NCI-H2107 treated with DMSO at 0.1 percent for 48 hours (cell line): ENCODE measurements at regions not wholly inside any gene's neighbourhood (a gene's known extent, or its start where the extent isn't known, plus 50 kb on each side); places are given as distances from the start of the nearest gene placed in this dataset.

Experiments
- DNase-seq: peaks from one replicate; lab custom pipeline; 2025; ENCODE audit not compliant: unreplicated experiment; lab: John Stamatoyannopoulos, UW

DNA sequence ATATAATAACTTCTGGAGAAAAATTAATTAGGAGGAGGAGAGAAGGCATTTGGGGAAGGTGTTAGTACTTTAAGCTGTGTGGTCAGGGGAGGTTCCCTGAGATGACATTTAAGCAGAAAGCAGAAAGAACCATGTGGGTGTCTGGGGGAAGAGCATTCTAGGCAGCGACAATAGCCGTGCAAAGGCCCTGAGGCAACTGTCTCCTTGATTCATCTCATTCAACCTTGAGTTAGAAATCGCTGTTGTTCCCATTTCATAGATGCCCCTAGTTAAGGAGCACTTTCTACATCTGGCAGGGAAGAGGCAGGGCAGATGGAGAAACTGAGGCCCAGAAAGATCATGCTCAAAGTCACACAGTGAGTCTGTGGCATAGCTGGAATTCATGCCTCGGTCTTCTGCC lies 108.6 kb upstream of the RUNX3 start:
- no peak for DNase-seq

DNA sequence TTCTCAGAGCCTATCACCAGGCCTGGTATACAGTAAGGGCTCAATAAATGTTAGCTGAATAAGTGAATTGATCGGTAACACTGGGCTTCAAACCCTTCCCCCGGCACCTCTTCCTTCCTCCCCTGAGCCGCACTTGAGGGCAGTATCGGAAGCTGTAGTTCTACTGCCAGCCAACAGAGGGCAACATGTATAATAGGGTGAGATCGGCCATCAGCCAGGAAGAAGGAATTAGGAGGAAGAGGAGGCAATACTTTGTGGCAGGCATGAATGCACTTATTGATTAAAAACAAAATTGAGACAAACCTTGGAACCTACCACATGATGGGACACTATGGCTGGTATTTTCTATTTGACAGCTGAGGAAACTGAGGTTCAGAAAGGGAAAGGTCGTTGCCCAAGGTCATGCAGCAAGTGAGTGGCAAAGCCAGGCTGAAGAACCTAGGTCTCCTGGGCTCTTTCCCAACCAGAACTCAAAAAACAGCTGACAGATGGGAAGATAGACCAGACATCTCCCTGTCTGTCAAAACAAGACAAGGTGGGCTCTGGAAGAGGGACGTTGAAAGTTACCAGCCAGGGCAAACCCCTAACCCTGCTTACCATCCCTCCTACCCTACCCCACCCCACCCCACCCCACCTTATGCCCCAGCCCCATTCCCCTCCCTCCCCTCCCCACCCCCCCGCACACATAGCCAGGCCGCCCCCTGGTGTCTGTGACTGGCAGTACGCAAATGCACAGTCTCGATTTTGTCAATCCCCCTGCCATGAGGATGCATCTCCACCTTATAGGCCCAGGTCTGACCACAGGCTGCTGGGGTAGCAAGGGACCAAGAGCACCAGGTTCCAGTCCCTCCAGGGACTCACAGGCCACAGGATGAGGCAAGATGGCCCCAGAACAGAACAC lies 107.3 kb upstream of the RUNX3 start:
- DNase-seq = no peak

DNA sequence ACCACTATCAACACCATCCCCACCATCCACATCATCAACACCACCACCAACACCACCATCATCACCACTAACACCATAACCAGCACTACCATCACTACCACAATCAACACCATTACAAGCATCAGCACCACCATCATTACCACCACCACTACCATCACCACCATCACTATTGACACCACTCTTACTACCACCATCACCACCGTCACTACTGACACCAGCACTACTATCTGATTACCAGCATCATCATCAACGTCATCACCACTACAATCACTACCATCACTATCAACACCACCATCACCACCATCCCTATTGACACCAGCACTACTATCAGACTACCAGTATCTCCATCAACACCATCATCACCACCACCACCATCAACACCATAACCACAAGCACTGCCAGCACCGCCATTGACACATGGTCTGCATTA lies 106.1 kb upstream of the RUNX3 start:
- DNase-seq = no peak

DNA sequence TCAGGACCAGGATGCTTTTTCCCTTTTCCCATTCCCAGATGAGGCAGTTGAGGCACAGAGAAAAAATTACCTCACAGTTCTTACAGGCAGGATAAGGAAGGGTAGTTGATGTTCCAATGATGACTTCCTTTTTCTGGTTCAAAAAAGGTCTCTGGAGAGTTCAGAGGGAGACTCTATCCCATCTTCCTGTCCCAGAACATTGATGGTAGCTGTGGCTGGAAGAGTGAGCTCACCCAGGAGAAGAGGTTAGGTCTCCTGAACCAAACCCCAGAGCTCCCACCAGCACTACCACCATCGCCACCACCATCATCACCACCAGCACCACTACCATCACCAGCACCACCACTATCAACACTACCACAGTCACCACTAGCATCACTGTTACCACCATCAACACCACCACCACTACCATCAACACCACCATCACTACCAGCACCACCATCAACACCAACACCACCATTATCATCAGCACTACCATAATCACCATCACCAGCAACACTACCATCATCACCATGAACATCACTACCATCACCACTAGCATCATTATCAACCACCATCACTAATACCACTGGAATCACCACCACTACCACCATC lies 105.5 kb upstream of the RUNX3 start:
- DNase-seq = no peak

DNA sequence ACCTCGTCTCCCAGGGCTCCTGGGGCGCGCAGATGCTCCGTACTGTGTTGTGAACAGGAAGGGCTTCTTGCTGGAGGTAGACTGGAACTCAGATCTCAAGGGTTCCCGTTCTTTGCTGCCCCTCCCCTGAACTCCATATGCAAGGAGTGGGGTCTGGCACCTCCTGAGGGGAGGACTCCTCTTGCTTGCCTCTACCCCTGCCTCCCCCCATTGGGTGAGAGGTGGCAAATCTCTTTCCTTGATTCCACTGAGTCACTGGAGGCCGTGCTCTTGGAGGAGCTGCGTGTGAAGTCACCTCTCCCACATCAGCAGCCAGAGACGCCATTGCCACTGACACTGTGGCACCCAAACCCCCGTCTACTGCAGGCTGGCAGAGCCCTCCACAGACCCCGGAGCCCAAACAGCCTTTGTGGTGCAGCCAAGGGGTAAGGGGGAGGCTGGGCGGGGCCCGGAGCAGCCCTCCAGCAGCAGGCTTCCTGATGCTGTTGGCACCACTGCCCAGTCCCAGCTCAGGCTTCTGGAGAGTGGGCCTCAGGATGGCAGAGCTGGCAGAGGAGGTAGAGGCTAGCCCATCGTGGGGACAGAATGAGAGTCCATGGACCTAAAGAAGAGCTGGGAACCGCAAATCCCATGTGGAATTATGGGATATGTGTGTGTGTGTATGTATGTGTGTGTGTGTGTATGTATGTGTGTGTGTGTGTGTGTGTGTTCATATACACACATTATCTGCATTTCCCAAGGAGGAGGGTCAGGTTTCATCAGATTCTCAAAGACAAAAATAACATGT lies 104.9 kb upstream of the RUNX3 start:
- no peak for DNase-seq

DNA sequence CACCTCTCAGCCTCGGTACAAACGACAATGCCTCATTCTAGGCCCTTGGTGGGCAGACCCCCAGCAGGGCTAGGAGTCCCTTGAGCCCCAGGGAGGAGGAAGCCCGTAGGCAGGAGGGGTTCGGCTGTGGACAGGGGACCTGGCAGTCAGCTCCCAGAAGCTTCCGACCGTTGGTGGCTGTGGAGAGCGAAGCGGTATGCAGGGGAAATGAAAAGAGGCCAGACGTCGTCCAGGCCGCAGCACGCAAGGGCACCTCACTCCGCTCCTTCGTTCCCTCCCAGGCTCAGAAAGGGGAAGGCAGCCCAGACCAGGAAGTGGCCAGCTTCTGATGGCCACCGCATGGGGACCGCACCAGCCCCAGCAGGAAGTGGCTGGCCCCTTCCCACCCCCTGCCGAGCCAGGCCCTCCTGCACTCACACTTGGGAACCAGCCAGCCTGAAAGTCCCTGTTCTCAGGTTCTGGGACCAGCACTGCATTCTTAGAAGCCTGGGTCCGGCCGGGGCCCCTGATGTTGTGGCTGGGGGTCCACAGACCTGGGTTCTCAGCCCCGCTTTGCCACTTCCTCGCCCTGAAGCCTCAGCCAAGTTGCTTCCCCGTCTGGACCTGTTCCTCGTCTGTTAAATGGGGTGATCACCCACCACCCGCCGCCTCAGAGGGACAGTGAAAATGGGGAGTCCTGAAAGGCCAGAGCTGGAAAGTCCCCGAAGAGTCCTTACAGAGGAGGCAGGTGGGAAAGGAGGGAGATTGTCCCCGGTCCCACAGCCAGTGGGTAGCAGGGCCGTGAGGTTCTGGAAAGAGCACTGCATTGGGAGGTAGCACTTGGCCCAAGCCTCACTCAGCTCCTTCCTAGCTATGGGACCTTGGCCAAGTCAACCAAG lies 104.0 kb upstream of the RUNX3 start:
- DNase-seq = no peak

DNA sequence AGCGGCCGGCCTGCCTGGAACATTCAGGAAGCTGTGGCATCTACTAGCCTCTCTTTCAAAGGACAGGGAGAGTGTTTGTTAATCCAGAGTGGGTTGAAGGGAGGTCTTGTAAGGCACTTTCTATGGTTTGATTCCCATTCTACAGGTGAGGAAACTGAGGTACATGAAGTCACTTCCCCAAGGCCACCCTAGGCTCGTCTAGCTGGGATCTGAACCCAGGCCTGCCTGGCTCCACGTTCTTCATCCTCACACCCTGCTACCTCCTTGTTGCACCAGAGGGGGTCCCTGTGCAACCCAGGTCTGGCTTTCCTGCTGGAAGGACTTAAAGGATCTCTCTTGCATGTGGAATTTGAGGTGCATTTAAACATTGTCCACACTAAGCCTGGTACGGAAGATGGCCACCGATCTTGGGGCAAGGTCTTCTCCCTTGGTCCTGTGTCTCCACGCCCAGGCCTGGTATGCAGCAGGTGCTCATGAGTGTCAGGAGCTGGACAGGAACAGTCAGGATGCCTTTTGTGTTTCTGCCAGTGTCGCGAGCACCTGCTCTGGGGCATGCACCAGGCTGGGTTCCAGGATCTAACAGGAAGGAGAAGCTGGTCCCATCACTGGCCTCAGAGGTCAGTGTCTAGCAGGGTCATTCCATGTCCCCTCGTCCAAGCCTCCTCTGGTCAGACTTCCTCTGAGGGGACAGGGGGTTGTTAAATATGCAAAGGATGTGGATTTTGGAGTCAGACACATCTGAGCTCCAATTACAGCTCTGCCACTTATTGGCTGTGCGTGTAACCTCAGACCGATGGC lies 103.2 kb upstream of the RUNX3 start:
- no peak for DNase-seq

DNA sequence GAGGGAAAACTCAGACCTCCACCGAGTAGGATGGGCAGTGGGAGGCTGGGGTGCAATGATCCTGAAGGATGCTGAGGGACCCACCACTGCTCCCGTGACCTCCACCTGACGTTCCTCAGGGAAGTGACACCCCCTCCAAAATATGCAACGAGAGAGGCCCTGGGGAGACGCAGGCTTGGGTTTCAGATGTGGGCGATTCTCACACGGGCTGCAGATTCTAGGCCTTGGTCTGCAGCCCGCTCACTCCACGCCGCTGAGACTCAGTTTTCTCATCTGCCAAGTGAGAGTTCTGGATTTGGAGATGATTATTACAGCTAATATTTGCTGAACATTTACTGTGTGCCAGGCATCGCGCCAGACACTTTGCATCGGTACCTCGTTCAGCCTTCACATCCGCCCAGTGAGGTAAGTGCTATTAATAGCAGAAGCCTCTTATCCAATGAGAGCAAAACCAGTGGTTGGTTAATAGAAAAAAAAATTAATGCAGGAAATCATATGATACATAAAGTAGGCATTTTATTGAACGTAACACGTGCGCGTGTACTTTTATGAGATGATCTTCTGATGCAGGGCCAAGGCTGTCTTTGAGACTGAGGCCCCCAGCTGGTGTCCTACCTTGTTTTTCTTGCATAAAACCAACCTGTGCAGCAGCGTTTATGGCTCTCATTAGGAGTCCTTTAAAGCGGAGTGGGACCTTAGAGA lies 102.0 kb upstream of the RUNX3 start:
- peak; percentile 17 for DNase-seq

DNA sequence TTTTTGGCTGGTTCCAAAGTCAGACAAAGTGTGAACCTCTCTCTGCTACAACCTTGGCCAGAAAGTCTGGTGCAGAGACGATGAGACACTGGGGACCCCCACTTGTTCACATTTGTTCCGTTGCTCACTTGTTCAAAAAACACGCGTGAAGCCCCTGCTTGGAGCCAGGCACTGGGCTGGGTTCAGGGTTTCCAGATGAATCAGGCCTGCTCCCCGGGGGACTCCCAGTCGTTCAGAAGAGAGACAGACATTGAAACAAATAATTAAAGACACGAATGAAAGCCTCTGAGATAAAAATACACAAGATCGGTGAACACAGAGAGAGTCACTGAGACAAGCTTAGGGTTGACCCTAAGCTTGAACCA lies 101.5 kb upstream of the RUNX3 start:
- DNase-seq = no peak

DNA sequence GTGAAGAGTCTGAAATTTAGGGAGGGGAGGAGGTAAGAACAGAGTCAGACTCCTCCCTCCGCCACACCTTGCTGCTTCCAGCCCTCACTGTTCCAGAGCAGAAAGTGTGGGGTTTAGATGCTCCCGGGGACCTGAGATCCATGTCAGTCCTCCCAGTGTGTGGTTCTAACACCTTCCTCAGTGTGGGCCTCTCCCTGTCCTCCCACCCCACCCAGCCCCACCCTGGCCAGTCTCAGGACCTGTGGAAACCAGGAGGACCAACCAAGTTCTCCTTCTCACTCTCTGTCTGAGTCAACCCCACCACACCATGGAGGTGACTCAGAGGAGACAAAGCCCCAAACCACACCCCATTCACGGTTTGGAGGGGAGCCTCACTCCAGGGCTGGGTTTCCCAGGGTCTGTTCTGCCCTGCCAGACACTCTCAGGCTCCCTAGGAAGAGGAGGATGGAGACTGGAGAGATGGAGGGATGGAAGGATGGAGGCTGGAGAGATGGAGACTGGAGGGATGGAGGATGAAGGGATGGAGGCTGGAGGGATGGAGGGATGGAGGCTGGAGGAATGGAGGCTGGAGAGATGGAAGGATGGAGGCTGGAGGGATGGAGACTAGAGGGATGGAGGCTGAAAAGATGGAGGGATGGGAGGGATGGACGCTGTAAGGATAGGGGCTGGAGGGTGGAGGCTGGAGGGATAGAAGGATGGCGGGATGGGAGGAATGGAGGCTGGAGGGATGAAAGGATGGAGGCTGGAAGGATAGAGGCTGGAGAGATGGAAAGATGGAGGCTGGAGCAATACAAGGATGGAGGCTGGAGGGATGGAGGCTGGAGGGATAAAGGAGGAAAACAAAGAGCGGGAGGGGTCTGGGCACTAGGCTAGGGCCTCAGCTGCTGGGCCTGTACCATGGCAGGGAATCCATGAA lies 100.9 kb upstream of the RUNX3 start:
- DNase-seq = no peak

DNA sequence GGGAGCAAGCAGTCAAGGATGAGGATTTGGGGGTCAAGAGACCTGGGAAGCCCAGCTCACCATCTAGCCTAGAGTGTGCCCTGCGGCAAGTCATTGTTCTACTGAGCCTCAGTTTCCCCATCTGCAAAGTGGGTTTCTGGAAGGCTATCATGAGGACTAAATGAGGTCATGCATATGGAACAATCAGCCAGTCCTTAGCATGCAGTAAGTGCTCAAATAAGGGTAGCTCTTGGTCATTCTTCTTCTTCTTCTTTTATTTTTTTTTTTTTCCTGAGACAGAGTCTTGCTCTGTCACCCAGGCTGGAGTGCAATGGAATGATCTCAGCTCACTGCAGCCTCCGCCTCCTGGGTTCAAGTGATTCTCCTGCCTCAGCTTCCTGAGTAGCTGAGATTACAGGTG lies 99.9 kb upstream of the RUNX3 start:
- no peak for DNase-seq

DNA sequence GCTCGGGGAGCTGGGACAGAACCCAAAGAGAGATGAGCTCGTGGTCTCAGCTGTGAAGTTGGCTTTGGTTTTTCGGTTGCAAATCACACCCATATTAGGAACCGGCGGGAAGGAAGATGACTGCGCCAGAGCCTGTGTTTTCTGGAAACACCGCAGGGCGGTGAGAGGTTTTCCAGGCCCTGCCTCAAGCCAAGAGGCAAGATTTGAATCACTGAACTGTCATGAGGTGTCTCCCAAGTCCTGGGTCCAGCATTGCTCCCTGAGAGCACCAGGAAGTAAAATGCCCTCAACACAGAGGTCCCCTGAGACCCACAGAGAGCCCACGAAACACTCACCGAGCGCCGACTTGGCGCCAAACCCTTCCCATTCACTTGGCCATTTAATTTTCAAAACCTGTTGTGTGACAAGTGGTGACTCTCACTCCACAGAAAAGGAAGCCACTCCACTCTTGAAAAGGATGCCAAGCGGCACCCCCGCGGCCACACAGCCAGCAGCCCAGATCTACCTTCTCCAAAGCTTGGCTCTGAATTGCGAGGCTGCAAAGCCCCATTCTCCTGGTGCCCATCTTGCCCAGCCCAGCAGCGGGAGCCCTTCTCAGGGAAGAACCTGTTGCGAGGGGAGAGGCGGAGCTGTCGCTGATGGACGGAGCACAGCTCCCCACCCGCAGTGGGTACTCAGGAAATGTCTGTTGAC lies 99.0 kb upstream of the RUNX3 start:
- peak; percentile 52 for DNase-seq

DNA sequence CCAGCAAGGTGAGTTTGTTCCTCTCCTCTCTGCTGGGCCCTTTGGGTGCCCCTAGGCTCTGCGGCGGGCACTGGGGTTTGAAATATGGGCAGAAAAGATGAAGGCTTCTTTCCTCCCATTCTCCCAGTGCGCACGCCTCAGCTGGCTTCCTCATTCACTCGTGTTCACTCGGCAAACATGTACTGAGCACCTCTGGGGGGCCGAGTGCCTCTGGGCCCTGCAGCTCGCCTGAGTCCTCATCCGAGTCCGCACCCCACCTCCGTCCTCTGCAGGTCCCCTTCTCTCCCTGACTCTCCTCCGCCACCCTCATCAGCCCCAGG lies 98.5 kb upstream of the RUNX3 start:
- no peak for DNase-seq

DNA sequence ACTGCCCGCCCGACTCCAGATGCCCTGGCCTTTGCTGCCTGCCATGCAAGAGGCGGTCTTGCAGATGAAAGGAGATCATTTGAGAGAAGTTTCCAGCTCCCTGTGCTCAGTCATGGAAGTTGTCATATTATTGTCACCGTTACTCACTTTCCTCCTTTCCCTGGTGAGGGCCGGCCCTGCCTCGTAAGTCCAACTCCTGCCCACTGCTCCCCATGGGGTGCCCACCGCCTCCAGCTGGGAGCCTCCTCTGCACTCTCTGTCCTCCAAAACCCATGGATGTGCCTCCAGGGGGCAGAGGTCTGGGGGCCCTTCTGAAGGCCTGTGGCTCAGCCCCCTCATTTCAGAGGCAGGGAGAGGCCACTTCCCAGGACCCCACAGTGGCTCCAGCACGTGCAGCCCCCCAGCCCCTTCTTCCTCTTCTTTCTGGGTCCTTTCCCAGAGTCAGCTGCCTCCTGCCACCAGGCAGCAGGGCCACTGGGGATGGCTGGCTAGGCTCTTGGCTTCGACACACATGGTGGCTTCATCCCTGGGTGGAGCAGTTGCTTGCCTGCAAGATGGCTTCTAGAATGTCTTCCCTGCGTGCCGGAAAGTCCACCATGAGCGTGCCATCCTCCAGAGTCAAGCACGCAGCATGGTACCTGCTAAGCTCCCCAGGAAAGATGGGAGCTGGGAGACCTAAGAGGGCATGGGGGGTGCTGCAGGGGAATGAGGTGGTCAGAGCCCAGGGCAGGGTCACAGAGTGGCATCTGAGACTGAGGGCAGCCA lies 97.9 kb upstream of the RUNX3 start:
- DNase-seq = no peak

DNA sequence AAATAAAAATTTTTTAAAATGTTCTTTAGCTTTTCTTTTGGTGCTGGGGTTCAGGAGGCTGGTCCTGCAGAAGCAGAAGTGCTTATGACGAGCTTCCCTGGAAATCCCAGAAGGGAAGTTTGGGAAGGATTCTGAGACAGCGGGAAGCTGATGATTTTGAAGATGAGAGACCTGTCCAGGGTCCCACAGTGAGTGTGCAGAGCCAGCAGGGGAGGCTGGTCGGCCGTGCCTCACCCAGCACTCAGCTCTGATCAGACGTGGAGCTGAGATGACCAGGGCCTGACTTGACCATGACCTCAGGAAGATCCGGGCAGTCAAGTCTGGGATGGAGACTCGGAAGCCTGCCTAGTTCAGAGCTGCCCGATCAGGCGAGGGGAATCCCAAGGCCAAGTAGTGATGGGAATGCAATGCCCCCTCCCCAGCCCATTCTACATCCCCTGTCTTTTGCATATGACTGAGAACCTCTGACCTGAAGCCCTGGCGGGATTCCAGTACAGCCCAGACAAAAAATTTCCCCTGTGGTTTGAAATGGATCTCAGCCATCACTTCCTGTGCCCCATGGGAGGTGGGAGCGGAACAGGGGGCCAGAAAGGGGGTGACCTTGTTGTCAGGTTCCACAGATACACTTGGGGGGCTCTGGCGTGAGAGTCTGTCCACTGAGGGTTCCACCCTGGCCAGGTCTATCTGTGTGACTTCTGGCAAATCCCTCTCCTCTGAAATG lies 96.8 kb upstream of the RUNX3 start:
- DNase-seq = no peak

DNA sequence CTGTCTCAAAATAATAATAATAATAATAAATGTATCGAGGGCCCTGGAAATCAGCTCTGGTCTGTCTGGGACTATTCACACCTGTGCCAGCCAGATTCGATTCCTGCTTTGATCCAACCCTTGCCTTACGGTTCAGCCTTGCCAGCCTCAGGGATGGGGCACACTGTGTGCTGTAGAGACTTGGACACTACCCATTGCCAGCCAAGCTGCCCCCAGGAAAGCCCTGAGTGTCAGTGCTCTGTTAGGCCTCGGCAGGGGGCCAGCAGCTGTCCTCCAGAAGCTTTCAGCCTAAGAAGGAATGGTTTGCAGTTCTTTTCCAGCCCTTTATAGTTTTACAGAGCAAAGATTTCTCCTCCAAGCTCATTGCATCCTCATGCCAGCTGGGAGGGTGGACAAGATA lies 96.2 kb upstream of the RUNX3 start:
- DNase-seq = no peak
